Small intestine (tissue), 7 donors: ENCODE measurements at regions not wholly inside any gene's neighbourhood (a gene's known extent, or its start where the extent isn't known, plus 50 kb on each side); places are given as distances from the start of the nearest gene placed in this dataset.
"Not testable (repeated sequence)": the region's sequence is repeated elsewhere in the genome, so short reads cannot be mapped to it uniquely, and the experiment has no call there.

Experiments
- DNase-seq, 2 donors: peaks; one replicate each; pipeline versions ENCODE4 v3.0.0 to v3.0.0-alpha.2; 2013
- FAIRE-seq: peaks from 2 replicates; lab custom pipeline; 2012; peaks lifted over from hg19 to GRCh38; lab: Jason Lieb, UNC
- H3K27ac ChIP-seq, 3 donors: one replicate each; pipeline ENCODE4 v1.5.1; 2013; ENCODE audit warnings: low read length in 2 of 3, mild to moderate bottlenecking in 2 of 3, control low read depth in 1 of 3, inconsistent platforms in 1 of 3, low read depth in 1 of 3, moderate library complexity in 1 of 3
- H3K27me3 ChIP-seq, 3 donors: one replicate each; pipeline ENCODE4 v1.6.1; 2013; ENCODE audit warnings: low read length in 3 of 3, inconsistent platforms in 1 of 3; ENCODE audit not compliant: control insufficient read depth in 3 of 3, insufficient read depth in 3 of 3
- H3K36me3 ChIP-seq, 3 donors: one replicate each; pipeline ENCODE4 v1.6.1; 2013; ENCODE audit warnings: low read length in 3 of 3, inconsistent platforms in 1 of 3, low read depth in 1 of 3, mild to moderate bottlenecking in 1 of 3, moderate library complexity in 1 of 3; ENCODE audit not compliant: control insufficient read depth in 3 of 3, insufficient read depth in 2 of 3
- H3K4me1 ChIP-seq, 3 donors: one replicate each; pipeline ENCODE4 v1.6.1; 2013; ENCODE audit warnings: low read length in 2 of 3, inconsistent platforms in 1 of 3, low read depth in 1 of 3, mild to moderate bottlenecking in 1 of 3, moderate library complexity in 1 of 3; ENCODE audit not compliant: control insufficient read depth in 3 of 3, insufficient read depth in 2 of 3
- H3K4me3 ChIP-seq, 3 donors: one replicate each; pipeline ENCODE4 v1.5.1; 2013; ENCODE audit warnings: low read length in 3 of 3, control low read depth in 1 of 3, inconsistent platforms in 1 of 3, low read depth in 1 of 3, mild to moderate bottlenecking in 1 of 3, moderate library complexity in 1 of 3
- H3K9me3 ChIP-seq, 2 donors: one replicate each; pipeline ENCODE4 v1.6.1; 2013; ENCODE audit warnings: low read depth in 1 of 2, low read length in 1 of 2; ENCODE audit not compliant: control insufficient read depth in 2 of 2, insufficient read depth in 1 of 2
- WGBS, 3 donors: extraction: QIAGEN DNeasy Blood & Tissue Kit; methylation state at CpG; one replicate each; pipeline ENCODE4 v1.1.7; 2013; 5-methylcytosine and 5-hydroxymethylcytosine counted together
- donor health status: healthy with polysubstance abuse.
- donor health status: control.
- donor health status: control.
- donor health status: Bipolar disorder and iron deficiency.
- donor health status: healthy.

DNA sequence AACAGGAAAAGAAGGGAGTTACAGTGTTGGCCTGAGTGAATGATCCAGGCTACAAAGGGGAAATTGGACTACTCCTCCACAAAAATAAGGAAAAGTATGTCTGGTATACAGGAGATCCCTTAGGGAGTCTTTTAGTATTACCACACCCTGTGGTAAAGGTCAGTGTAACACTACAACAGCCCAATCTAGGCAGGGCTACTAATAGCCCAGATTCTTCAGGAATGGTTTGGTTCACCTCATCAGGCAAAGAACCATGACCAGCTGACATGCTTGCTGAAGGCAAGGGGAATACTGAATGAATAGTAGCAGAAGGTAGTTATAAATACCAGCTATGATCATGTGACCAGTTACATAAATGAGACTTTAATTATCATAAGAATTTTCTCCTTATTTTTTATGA, 372.6 kb upstream of the ATP11B start:
- no peak for FAIRE-seq
- H3K27me3 ChIP-seq: peaks cover 0 to 3% (median 0%) of the 10 kb centered on the region in 3 donors
- H3K36me3 ChIP-seq: no peaks in the 10 kb centered on the region
- DNase-seq: no peak
- H3K27ac ChIP-seq: no peak overlapping the region
- H3K4me1 ChIP-seq: no peaks in the 10 kb centered on the region
- no peaks in the 10 kb centered on the region for H3K9me3 ChIP-seq
- H3K4me3 ChIP-seq: no peak overlapping the region

DNA sequence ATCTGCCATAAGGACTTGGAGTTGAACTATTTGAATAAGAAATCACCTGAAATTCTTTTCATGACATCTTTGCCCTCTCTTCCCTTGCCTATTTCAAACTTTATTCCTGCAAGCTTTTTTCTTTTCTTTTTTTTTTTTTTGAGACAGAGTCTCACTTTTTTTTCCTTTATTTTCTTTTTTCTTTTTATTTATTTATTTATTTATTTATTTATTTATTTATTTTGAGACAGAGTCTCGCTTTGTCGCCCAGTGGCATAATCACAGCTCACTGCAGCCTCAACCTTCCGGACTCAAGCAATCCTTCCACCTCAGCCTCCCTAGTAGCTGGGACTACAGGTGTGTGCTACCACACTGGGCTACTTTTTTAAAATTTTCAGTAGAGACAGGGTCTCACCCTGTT, 369.3 kb upstream of the ATP11B start:
- DNase-seq (no peak), FAIRE-seq (no peak)
- Histone ChIP-seq H3K27me3 (peaks cover 0 to 3% (median 0%) of the 10 kb centered on the region in 3 donors), H3K4me3 (no peak overlapping the region), H3K36me3 (no peaks in the 10 kb centered on the region), H3K27ac (no peak overlapping the region), H3K9me3 (no peaks in the 10 kb centered on the region), H3K4me1 (no peaks in the 10 kb centered on the region)
- 93 to 98% (median 96%) methylated on average over 3 of the region's 3 CpGs for WGBS, 3 donors

- not testable (repeated sequence) for FAIRE-seq, H3K27me3 ChIP-seq, DNase-seq, H3K9me3 ChIP-seq, H3K4me1 ChIP-seq, H3K36me3 ChIP-seq, H3K4me3 ChIP-seq, H3K27ac ChIP-seq
- 81 to 84% (median 84%) methylated on average over 15 to 30 of the region's 32 CpGs for WGBS, 3 donors
Measured at GRCh38 chr3:182425926-182426718, 367.2 kb upstream of the ATP11B start.

DNA sequence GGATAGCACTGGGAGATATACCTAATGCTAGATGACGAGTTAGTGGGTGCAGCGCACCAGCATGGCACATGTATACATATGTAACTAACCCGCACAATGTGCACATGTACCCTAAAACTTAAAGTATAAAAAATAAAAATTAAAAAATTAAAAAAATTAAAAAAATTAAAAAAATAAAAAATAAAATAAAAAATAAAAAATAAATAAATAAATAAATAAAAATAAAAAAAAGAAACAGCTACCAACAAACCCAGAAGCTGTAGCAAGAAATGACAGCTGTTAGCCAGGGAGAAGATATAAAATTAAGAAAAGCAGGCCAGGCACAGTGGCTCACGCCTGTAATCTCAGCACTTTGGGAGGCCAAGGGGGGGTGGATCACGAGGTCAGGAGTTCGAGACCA, 361.3 kb upstream of the ATP11B start:
- not testable (repeated sequence) for H3K9me3 ChIP-seq, H3K27ac ChIP-seq, H3K27me3 ChIP-seq, FAIRE-seq, H3K36me3 ChIP-seq, H3K4me3 ChIP-seq, DNase-seq, H3K4me1 ChIP-seq
- 70 to 88% (median 78%) methylated on average over 5 to 6 of the region's 6 CpGs for WGBS, 3 donors

- Histone ChIP-seq H3K36me3 (no peaks in the 10 kb centered on the region), H3K4me1 (no peaks in the 10 kb centered on the region), H3K27me3 (no peaks in the 10 kb centered on the region), H3K9me3 (no peaks in the 10 kb centered on the region), H3K4me3 (no peak overlapping the region), H3K27ac (no peak overlapping the region)
- FAIRE-seq (no peak), DNase-seq (no peak)
- WGBS, 3 donors: 8 to 47% (median 19%) methylated on average over 1 of the region's 1 CpG
Measured at GRCh38 chr3:182435860-182436259, 357.4 kb upstream of the ATP11B start.

- Histone ChIP-seq H3K9me3 (no peaks in the 10 kb centered on the region), H3K4me3 (no peak overlapping the region), H3K27me3 (no peaks in the 10 kb centered on the region), H3K36me3 (no peaks in the 10 kb centered on the region), H3K4me1 (no peaks in the 10 kb centered on the region), H3K27ac (no peak overlapping the region)
- 79 to 80% (median 80%) methylated on average over 6 of the region's 6 CpGs for whole genome bisulfite sequencing, 3 donors
- DNase-seq (no peak), FAIRE-seq (no peak)
Measured at GRCh38 chr3:182436547-182436946, 356.8 kb upstream of the ATP11B start.

- H3K27me3 ChIP-seq: no peaks in the 10 kb centered on the region
- no peaks in the 10 kb centered on the region for H3K9me3 ChIP-seq
- WGBS, 3 donors: 33 to 54% (median 45%) methylated on average over 1 of the region's 1 CpG
- no peaks in the 10 kb centered on the region for H3K4me1 ChIP-seq
- H3K27ac ChIP-seq: no peak overlapping the region
- no peak overlapping the region for H3K4me3 ChIP-seq
- no peak for FAIRE-seq
- DNase-seq: no peak
- no peaks in the 10 kb centered on the region for H3K36me3 ChIP-seq
Measured at GRCh38 chr3:182438398-182438797, 354.9 kb upstream of the ATP11B start.

GRCh38 chr3:182440101-182440500, 353.2 kb upstream of the ATP11B start:
- no peaks in the 10 kb centered on the region for H3K9me3 ChIP-seq
- no peaks in the 10 kb centered on the region for H3K36me3 ChIP-seq
- no peak overlapping the region for H3K27ac ChIP-seq
- FAIRE-seq (no peak), DNase-seq (no peak)
- H3K4me3 ChIP-seq: no peak overlapping the region
- H3K4me1 ChIP-seq: no peaks in the 10 kb centered on the region
- no peaks in the 10 kb centered on the region for H3K27me3 ChIP-seq

GRCh38 chr3:182445576-182445975, 347.7 kb upstream of the ATP11B start:
- FAIRE-seq (no peak), DNase-seq (no peak)
- no peaks in the 10 kb centered on the region for H3K4me1 ChIP-seq
- WGBS, 3 donors: 25 to 53% (median 30%) methylated on average over 5 of the region's 5 CpGs
- peaks cover 0 to 2% (median 0%) of the 10 kb centered on the region in 3 donors for H3K27me3 ChIP-seq
- H3K27ac ChIP-seq: no peak overlapping the region
- no peaks in the 10 kb centered on the region for H3K9me3 ChIP-seq
- H3K36me3 ChIP-seq: no peaks in the 10 kb centered on the region
- H3K4me3 ChIP-seq: no peak overlapping the region
